Gastrocnemius medialis (tissue), 4 donors: ENCODE measurements at regions not wholly inside any gene's neighbourhood (a gene's known extent, or its start where the extent isn't known, plus 50 kb on each side); places are given as distances from the start of the nearest gene placed in this dataset.

ENCODE experiments used
- ATAC-seq, 2 donors: fragments of 150-250 bp; one replicate each; pipeline ENCODE4 v1.9.1; 2016
- DNase-seq, 2 donors: peaks; one replicate each; pipeline ENCODE4 v3.0.0-alpha.2; 2019
- H3K27ac ChIP-seq, 4 donors: fragments of 200-600 bp; sonication (generic); 1 replicate in 1 of 4; 2 replicates in 3 of 4; pipeline ENCODE4 v1.5.1; 2016 to 2018; ENCODE audit warnings: mild to moderate bottlenecking in 2 of 4, moderate library complexity in 1 of 4
- H3K27me3 ChIP-seq, 3 donors: fragments of 200-600 bp; sonication (generic) in 2 of 3; 1 replicate in 1 of 3; 2 replicates in 2 of 3; pipeline versions ENCODE4 v1.5.1 to v1.6.0; 2016 to 2019; ENCODE audit warnings: mild to moderate bottlenecking in 1 of 3, moderate library complexity in 1 of 3
- H3K36me3 ChIP-seq, 2 donors: fragments of 200-600 bp; sonication (generic) in 1 of 2; one replicate each; pipeline ENCODE4 v1.5.1; 2017 to 2018
- H3K4me1 ChIP-seq, 2 donors: fragments of 200-600 bp; sonication (generic) in 1 of 2; one replicate each; pipeline ENCODE4 v1.5.1; 2016 to 2017; ENCODE audit warnings: mild to moderate bottlenecking in 2 of 2
- H3K4me3 ChIP-seq, 4 donors: fragments of 200-600 bp; sonication (generic) in 3 of 4; 1 replicate in 1 of 4; 2 replicates in 3 of 4; pipeline ENCODE4 v1.5.1; 2016 to 2019; ENCODE audit warnings: mild to moderate bottlenecking in 2 of 4
- H3K9me3 ChIP-seq, 3 donors: fragments of 200-600 bp; sonication (generic) in 2 of 3; 1 replicate in 1 of 3; 2 replicates in 2 of 3; pipeline ENCODE4 v1.5.1; 2016 to 2019
- CTCF ChIP-seq, 5 experiments: fragments of 450-650 bp in 3 of 5; fragments of 200-600 bp in 2 of 5; sonication (generic) in 2 of 5; IDR thresholded peaks in 4 of 5; conservative IDR thresholded peaks in 1 of 5; 1 replicate in 4 of 5; 2 replicates in 1 of 5; pipeline ENCODE4 v1.5.1; 2016 to 2019; ENCODE audit warnings: antibody characterized with exemption in 5 of 5, mild to moderate bottlenecking in 3 of 5, moderate library complexity in 3 of 5
- POLR2A ChIP-seq, 2 donors: fragments of 450-650 bp; IDR thresholded peaks; one replicate each; pipeline ENCODE4 v1.6.1; 2017; ENCODE audit warnings: antibody characterized with exemption in 2 of 2, mild to moderate bottlenecking in 2 of 2, moderate library complexity in 2 of 2
- in situ Hi-C, 4 donors: fragments of 200-750 bp; cut with MboI; loops; one replicate each; pipeline versions ENCODE4 v1.15.0 to v1.8.0; 2017; ENCODE audit warnings: low sequenced_read_pairs in 4 of 4
- intact Hi-C: fragments of 100-400 bp; cut with DNase I; formaldehyde crosslinking; loops from one replicate; pipeline ENCODE4 v1.15.1; 2023; ENCODE audit warnings: low total_unique reads

- peaks cover 4 to 9% of the 10 kb centered on the region in 2 donors for H3K4me1 ChIP-seq
- ATAC-seq (no peak), DNase-seq (no peak)
- no peak overlapping the region for H3K4me3 ChIP-seq
- H3K27ac ChIP-seq = no peak overlapping the region
- H3K9me3 ChIP-seq = no peaks in the 10 kb centered on the region
- no peaks in the 10 kb centered on the region for H3K36me3 ChIP-seq
- no peaks in the 10 kb centered on the region for H3K27me3 ChIP-seq
- intact Hi-C loops (no loop called here), in situ Hi-C loops (no loop called here)
- no peak for TF ChIP-seq CTCF (IDR thresholded peaks at IDR 0.05 in 4 of 5, conservative IDR thresholded peaks at IDR 0.05 in 1 of 5)
- no peak for TF ChIP-seq POLR2A (IDR thresholded peaks at IDR 0.05)
Observed at GRCh38 chr10:33524041-33524440, 189.6 kb upstream of the NRP1 start.

DNA sequence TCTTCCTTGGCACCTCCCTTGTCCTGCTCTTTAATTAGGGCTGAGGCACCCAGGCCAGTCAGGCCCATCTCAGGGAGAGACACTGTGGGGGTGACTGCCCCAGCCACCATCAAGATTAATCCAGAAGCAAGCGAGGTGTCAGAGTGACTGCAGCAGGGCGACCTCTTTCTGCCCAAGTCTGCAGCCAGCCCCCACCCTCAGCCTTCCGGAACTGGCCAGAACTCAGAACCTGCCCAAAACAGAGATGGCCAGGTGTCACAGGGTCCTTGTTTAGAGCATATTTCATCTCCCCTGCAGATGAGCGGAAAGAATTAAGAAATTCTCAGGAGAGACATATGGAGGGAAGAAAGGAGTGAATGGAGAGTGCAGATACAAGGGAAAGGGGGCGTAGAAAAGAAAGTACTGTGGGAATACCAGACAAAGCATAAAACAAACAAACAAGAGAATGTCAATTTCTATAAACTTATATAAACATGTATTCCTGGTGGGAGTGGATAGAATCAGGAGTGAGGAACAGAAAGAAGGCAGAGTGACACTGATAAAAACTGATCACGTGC is 188.8 kb upstream of the NRP1 start:
- Histone ChIP-seq H3K36me3 (no peaks in the 10 kb centered on the region), H3K4me3 (no peak overlapping the region), H3K27ac (no peak overlapping the region), H3K4me1 (peaks cover 4 to 9% of the 10 kb centered on the region in 2 donors), H3K27me3 (no peaks in the 10 kb centered on the region), H3K9me3 (no peaks in the 10 kb centered on the region)
- in situ Hi-C loops = no loop called here
- no peak for TF ChIP-seq CTCF (IDR thresholded peaks at IDR 0.05 in 4 of 5, conservative IDR thresholded peaks at IDR 0.05 in 1 of 5)
- TF ChIP-seq POLR2A (IDR thresholded peaks at IDR 0.05) = no peak
- ATAC-seq = no peak
- intact Hi-C loops = no loop called here
- DNase-seq = no peak

DNA sequence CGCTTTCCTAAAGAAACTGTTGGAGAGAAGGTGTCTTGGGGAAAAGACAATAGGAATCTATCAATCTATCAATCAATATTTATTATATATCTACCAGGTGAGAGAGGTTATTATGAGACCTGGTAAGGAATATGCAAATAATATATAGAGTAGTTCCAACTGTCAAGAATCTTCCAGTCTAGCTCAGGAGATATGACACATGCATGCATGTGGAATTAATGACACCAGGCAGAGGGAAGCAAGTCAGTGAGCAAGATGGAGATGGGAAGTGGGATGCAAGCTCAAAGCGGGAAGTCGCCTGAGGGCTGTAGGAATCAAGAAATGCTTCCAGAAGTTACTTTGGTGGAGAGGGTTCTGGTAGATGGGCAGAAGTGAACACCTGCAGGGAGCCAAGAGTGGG is 187.4 kb upstream of the NRP1 start:
- Histone ChIP-seq H3K4me3 (no peak overlapping the region), H3K36me3 (no peaks in the 10 kb centered on the region), H3K27me3 (no peaks in the 10 kb centered on the region), H3K9me3 (no peaks in the 10 kb centered on the region), H3K4me1 (peaks cover 4 to 9% of the 10 kb centered on the region in 2 donors), H3K27ac (no peak overlapping the region)
- no peak for ATAC-seq
- TF ChIP-seq POLR2A (IDR thresholded peaks at IDR 0.05) (no peak), CTCF (IDR thresholded peaks at IDR 0.05 in 4 of 5, conservative IDR thresholded peaks at IDR 0.05 in 1 of 5) (no peak)
- in situ Hi-C loops (no loop called here), intact Hi-C loops (no loop called here)
- no peak for DNase-seq

DNA sequence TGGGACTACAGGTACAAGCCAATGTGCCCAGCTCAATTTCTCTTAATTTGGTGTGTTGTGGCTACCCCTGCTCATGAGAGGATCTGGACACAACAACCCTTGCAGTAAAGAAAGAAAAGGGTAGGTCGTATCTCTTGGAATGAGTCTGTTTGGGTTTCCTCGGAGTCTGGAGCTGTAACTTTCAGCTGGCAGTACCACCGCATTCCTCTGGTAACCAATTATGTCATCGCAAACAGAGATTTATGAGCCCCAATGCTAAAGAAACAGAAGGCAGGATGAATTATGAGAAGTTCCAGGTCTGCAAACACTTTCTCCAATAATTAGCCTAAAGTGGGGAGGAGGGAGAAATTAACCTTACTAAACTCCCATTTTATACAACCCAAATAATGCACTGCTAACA is 186.6 kb upstream of the NRP1 start:
- no peak overlapping the region for H3K4me3 ChIP-seq
- no peaks in the 10 kb centered on the region for H3K9me3 ChIP-seq
- no peak overlapping the region for H3K27ac ChIP-seq
- peaks cover 4 to 9% of the 10 kb centered on the region in 2 donors for H3K4me1 ChIP-seq
- intact Hi-C loops (no loop called here), in situ Hi-C loops (no loop called here)
- H3K36me3 ChIP-seq = no peaks in the 10 kb centered on the region
- DNase-seq (no peak), ATAC-seq (no peak)
- TF ChIP-seq POLR2A (IDR thresholded peaks at IDR 0.05) = no peak
- TF ChIP-seq CTCF (IDR thresholded peaks at IDR 0.05 in 4 of 5, conservative IDR thresholded peaks at IDR 0.05 in 1 of 5) = no peak
- no peaks in the 10 kb centered on the region for H3K27me3 ChIP-seq

GRCh38 chr10:33520223-33520622 is 185.8 kb upstream of the NRP1 start:
- intact Hi-C loops (no loop called here), in situ Hi-C loops (no loop called here)
- ATAC-seq = no peak
- TF ChIP-seq POLR2A (IDR thresholded peaks at IDR 0.05) (no peak), CTCF (IDR thresholded peaks at IDR 0.05 in 4 of 5, conservative IDR thresholded peaks at IDR 0.05 in 1 of 5) (no peak)
- H3K4me1 ChIP-seq = peaks cover 4 to 9% of the 10 kb centered on the region in 2 donors
- no peaks in the 10 kb centered on the region for H3K9me3 ChIP-seq
- H3K27me3 ChIP-seq = no peaks in the 10 kb centered on the region
- no peaks in the 10 kb centered on the region for H3K36me3 ChIP-seq
- H3K4me3 ChIP-seq = no peak overlapping the region
- H3K27ac ChIP-seq = no peak overlapping the region
- no peak for DNase-seq
